GM19372 (cell line): ENCODE measurements at regions not wholly inside any gene's neighbourhood (a gene's known extent, or its start where the extent isn't known, plus 50 kb on each side); places are given as distances from the start of the nearest gene placed in this dataset.

ENCODE experiments used
- ATAC-seq: cut with Tn5 transposase; IDR thresholded peaks from one replicate; pipeline ENCODE4 v1.9.1; 2021; ENCODE audit warnings: mild to moderate bottlenecking, low read depth, moderate library complexity; ENCODE audit not compliant: unreplicated experiment

DNA sequence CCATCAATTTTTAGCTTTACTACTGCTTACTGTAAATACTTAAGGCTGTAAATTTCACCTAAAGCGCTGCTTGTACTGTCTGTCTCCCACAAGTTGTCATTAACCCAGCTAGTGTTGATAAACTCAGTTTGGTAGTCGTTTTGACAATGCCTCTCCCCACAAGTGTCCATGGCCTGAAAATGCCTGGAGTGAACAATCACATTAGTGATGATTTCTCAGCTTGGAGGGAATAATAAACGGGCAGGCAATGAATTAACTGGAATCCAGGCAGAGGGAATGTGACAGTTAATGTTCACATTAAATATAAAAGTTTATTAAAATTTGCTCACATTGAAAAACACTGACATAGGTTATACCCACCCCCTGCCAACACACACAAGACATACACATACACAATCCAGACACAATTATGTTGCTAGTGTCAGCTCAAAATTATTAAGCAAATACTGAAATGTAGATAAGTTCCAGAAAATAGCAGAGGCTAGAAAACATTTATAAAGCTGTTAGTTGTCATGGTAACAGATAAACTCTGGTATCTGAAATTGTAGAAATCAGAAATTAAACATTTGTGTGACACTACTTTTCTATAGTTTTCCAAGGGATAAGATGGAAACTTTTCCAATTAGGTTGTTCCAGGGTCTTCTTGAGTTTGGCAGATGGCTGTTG lies 341.9 kb downstream of the DIRAS2 start:
- no peak for ATAC-seq

DNA sequence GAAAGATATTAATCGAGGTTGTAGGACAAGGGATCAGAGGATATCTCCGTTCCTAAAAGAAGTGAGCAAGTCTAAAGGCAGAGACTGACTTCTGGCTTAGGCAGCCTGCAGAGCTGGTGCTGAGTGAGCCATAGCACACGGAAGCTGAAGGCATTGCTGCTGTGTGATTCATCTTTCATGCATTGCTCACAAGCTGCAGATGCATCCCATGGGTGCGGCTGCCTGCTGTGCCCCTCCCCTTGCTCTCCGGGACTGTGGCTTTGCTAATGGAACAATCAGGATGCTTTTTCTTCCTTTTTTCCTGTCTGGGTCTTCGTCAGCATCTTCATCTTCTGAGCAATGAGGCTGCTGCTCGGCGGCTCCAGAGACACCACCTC lies 341.4 kb downstream of the DIRAS2 start:
- no peak for ATAC-seq

DNA sequence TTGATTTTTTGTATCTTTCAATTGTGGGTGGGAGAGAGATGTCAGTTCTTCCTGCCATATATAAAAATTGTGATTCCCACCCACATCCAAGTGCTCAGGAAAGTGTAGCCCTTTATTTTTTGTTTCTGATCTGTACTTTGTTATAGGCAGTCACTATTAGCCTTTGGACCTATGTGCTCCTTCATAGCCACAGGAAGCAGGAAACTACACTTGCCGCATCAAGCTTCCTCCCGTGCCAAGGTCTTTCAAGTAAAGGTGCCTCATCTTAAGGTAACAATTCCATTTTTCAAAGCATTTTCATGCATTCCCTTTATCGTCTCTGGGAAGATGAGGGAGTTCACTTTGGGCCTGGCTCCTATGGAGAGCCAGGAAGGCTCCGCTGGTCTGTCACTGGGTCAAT lies 339.0 kb downstream of the DIRAS2 start:
- no peak for ATAC-seq

DNA sequence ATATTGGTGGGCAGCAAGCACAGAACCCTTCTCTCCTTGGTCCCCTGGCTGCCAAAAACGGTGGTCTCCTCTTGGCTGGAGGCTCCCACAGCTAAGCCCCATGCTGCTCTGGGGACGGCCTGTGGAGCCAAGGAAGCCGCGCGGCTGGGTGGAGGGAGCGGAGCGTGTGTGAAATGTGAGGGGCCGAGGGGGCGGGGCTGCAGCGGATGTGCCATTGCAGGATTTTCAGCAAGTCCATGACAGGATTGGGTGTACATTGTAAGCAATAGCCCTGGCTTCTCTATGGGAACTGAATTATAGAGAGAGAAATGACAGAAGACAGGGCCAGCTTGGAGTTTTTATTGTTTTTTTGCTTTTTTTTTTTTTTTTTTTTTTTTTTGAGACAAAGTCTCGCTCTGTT lies 336.5 kb downstream of the DIRAS2 start:
- ATAC-seq, result no peak

DNA sequence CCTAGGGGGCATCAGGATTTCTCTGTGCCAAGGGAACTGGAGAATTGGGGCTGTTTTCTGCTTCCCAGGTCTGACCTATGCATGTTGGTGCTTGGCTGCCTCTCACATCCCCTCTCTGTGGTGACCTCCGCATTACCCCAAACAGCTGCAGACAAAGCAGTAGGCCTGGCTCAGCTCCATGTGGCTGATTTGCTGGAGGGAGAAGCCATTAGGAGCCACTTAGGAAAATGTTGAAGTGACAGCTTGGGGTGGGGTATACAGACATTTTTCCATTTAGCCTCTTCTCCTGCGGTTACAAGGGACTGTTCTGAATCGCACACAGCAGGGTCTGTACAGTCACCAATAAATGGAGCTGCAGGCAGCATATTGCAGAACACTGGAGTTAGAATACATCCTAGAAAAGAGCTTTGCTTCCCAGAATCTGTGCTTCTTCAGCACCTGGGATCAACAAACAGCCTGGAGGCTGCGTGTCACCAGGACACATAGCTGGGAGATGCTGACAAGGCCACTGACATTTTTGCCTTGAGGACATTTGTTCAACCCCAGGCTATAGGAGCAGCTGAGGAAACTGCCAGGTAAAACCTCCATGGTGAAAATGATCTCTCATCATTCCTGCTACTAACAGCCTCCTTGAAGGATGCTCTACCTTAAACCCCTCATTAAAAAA lies 335.3 kb downstream of the DIRAS2 start:
- ATAC-seq, result no peak

DNA sequence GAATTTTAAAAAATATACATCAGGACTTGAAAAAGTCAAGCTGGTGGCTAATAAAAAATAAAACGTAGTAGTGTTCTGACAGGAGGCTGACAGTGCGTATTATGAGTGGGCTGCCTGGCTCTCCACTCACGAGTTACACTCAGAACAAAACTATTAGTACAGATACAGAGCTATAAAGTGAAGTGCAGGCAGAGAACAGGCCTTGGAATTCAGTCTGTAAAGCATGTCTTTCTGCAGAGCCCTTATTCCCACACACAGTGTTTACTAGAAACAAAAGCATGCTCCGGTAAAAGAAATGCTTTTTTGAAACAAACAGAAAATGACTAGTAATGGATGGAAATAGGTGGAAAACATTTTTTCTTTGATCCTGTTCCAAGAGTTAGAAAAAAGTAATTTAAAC lies 334.7 kb downstream of the DIRAS2 start:
- ATAC-seq, result no peak

DNA sequence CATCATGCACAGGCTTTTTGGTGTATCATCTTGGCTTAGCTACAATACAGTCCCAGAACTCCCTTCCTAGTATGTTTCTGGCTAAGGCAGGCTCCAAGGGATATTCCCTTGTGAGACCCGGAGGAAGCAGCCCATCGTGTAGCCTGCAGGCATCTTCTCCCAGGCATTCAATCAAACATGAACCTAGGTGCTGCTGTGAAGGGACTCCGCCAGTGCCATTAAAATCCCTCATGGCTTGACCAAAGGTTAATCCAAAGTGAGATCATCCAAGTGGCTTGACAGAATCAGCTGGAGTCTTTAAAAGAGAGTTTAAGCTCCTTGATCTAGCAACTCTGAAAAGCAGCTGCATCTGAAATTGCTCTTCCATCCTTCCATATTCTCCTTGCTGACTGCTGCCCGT lies 333.9 kb downstream of the DIRAS2 start:
- ATAC-seq, result no peak

DNA sequence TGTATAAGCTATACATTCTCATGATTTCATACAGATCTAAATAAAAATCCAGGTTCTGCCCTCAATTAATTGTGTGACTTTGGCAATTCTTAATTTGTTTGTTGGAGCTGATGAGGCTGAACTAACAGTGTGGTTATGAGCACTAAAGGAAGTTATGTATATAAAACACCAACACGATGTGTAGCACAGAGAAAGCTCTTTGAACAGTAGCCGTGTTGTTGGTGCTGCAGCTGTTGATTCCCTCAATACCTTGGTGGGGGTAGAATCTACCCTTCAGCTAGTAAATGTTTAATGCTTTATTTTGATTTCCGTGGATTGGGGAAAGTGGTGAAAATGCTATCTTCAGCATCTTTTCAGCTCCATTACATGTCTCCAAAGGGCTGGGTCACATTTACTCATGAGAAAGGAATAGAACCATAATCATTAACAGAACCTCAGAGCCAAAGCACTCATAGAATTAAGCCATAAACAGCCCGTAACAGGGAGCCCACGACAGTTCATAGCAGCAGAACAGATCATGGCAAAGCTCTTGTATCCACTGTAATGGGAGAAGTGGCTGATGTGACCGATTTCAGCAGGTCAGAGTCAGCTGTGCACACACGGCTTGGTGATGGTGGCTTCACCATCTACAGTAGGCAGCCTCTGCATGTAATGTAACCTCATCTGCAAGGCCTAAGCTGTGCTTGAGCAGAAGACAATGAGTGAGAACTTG lies 332.7 kb downstream of the DIRAS2 start:
- no peak for ATAC-seq

DNA sequence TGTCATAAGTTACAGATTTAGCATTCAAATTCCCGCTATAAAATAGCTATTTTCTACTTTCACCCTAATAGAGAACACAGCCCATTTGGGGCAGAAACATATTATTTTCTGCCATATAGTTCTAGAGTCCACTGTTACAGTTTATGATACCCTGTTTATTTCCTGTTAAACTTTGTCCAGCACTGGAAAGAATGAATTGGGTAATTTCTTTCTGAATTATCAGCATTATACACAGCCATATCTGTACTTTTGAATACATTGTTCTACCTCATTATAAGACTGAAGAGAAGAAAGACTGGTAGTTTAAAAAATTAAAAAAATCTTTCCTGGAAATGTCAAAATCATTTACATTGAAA lies 332.1 kb downstream of the DIRAS2 start:
- ATAC-seq, result no peak

DNA sequence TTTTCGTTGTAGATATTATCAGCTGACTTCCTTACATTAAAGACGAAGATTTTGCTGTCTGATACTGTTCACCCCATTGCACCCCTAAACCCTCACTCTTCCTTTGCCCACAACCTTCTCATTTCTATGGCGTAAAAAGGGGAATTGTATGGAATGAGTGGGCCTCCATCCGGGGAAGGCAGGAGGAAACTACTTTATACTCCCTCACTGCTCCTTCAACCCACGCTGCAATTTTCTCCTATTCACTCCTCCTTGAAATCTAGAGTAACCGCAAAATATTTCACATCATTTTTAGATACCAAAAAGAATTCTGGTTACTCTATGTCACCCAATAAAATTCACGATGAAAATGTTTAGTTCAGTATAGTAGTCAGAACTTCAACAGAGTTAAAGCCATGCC lies 330.8 kb downstream of the DIRAS2 start:
- no peak for ATAC-seq

DNA sequence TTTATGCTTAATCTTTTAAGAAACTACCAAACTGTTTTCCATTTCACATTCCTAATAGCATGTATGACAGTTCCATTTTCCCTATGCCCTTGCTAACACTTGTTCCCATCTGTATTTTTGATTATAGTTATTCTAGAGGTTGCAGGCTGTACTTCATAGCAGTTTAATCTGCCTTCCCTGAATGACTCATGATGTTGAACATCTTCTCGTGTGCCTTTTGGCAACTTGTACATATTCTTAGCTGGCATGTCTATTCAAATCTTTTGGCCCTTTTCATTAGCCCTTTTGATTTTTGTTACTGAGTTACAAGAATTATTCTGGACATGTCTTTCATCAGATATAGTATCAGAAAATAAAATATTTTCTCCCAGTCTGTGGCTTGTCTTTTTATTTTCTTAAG lies 320.3 kb downstream of the DIRAS2 start:
- no peak for ATAC-seq

DNA sequence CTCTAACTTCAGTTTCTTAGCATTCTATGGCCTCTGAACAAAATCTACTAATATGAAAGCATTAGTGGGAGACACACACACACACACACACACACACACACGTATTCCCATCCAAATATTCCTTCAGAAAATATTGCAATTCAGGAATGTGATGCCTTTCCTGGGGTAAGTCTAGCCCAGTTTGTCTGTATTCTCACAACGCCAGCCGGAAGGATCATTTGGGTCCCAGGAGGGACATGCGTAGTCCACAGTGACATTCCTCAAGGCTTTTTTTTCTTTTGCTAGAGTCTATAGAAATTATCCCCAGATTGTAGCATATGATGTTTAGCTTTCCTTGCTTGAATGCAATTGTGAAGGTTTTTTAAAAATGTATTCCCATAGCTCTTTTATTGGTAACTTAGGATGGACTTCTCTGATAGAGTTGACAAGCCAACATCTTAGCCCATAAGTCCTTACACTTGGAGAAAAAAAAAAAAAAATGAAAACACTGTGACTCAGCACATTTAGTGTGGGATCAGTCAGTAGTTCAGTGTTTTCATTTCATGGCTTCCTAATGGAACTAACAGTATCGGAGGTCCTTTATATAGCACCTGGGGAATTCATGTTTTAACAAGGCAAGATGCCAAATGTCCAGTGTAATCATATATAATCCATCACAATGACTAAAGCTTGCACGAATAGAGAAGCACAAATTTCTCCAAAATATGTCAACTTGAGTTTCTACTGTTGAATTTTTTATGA lies 316.5 kb downstream of the DIRAS2 start:
- no peak for ATAC-seq

DNA sequence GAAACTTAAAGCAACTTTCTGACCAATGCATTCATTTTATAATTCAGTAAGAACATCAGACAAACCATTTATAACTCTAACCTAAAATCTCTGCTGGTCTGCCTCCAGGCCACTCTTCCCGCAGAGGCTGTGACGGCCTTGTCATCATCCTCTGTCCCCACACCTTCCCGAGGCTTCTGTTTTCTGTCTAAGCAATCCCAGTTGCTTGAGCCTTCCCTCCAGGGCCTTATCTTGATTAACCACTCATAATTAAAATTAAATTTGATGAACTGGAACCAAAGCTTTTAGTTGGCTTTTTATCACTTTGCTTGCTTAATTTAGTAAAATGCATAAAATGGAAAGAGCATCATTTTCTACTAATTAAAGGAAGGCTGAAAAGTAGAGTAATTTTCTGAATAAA lies 312.4 kb downstream of the DIRAS2 start:
- ATAC-seq, result no peak

DNA sequence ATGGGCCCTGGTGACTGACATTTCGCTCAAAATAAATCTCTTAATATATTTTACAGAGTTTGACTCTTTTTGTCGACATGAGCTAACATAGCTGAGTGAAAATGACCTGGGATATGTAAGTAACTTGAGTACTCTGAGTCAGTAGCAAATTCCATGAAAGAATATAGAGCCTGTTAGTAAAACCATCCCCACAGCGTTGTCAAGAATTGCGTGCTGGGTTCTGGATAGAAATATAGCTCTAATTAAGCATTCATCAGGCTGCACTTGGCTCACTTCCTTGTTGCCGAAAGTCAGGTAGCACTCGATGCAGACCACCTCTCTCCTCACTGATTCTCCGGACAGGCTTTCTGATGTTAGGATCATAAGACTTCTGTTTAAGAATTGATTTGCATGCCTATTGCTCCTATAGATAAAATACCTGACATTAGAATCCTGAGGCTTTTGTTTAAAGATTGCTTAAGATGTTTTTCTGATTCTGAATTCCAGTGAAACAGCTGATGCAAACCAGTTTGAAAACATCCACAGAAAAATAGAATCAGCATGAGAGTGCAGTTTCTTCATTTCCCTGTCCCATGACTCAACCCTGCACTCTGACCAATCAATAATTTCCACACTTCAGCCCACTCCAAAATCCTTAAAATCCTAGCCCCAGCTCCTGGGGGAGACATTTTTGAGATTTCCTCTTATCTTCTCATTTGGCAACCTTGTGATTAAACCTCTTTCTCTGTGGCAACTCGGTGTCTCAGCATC lies 310.6 kb downstream of the DIRAS2 start:
- ATAC-seq, result no peak

DNA sequence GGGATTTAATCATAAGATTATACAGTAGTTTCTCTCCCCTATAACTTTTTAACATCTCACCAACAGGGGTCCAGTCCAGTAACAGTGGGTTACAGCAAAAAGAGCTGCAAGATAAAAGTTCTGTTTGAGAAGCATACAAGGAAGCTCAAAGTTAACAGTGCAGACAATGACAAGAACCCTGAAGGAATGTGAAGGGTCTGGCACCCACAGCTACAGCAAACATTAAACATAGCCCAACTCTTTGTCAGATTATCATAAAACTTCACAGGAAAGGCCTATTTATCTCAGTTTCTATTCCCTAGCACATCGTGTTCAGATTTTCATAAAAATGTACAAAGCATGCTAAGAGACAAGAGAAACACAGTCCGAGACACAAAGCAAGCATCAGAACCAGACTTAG lies 309.4 kb downstream of the DIRAS2 start:
- no peak for ATAC-seq

DNA sequence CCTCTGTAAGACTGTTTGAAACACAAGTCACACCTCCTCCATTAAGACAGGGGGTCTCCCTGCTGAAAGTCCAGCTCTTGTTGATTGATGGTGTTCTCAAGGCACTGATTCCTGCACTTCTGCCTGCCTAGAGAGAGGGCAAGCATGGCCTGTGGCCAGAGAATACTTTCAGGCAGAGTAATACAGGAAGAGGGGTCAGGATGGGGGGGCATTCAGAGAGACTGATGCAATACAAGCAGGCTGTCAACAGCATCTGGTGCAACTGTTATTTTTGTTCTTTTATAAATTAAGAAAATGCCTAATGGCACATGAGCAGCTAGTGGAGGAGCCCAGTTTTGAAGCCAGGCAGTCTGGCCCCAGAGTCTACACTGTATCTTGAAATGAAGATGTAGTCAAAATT lies 302.2 kb downstream of the DIRAS2 start:
- no peak for ATAC-seq

DNA sequence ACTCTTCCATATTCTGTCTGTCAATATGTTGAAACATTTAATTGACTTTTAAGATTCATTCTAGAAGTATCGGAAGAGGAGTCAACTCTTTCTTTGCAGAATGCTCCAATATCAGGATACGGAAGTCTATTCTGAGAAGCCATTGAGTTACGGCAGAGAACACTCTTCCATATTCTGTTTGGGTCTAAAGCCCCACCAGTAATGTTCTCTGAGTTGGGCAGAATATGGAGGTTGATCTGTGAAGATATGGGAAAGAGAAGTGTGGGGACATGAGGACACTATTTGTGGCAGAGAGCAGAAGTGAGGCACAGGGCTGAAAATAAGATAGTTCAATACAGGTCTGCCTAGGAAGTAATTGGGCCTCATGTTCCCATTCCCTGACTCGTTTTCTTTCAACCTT lies 300.0 kb downstream of the DIRAS2 start:
- no peak for ATAC-seq

DNA sequence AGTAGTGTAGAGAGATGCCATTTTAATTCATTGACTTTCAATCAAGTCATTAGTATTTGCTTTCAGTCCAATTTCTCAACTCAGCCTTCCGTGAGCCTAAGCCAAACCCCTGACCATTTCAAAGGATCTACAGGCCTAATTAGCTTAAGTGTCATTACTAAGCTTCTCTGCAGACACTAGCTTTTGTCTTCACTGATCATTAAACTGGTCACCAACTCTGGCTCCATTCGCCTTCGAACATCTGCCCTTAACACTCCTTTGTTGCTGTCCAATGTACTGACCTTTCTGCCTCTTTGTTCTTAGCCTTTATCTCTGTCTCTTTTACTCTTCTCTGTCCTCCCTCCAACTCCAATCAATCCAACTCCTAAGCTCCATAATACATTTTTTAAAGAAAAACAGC lies 299.3 kb downstream of the DIRAS2 start:
- no peak for ATAC-seq

DNA sequence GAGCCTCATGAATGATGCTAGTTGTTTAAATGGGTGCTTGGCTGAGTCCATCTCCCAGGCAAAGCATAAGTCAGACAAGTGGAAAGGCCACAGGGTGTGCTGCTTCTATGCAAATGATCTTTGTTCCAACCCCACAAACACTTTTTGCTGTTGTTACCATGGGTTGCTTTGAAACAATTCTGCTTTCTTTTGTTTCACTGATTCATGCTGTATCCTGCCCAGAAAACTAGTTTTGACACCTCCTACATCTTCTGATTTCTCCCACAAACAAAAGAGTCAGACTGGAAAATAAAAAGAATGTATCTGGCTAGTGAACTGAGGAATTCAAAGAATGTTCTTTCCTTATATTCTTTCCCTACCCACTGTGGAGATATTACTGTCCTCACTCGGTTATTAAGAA lies 298.6 kb downstream of the DIRAS2 start:
- no peak for ATAC-seq

DNA sequence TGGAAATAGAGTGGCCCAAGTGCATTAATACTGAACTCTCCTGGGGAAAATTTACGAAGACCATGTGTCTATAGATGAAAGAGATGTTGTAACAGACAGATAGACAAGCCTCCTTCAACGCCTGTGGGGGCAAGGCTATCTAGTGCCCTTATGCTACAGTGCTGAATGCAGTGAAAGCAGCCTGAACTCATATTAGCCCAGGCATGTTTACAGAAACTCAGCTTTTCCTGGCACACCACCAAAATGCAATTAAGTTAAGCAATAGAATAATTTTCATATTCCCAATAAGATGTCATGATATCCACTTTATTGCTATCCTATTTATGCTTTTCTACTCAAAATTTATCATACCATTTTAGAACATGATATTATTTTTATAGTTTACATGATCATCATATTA lies 277.0 kb downstream of the DIRAS2 start:
- ATAC-seq, result no peak

DNA sequence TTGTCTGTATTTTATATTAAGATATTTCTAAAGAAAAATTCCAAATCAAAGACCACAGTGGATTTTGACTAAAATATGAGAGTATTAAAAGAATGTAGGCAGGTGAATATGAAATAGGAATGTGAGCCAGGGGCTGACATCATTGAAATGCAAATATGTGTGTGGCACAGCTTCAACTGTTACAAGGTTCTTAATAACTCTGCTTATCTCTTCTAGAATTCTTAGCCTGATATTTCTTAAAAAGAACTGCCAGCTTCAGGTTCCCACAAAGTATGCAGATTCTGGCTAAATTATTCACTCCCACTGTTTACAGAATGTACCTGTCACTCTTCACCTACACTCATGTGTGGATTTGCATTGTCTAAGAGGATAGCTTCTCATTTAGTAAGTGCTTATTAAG lies 274.4 kb downstream of the DIRAS2 start:
- no peak for ATAC-seq
